DOHH2 (cell line): ENCODE measurements at regions not wholly inside any gene's neighbourhood (a gene's known extent, or its start where the extent isn't known, plus 50 kb on each side); places are given as distances from the start of the nearest gene placed in this dataset.

Experiments
- CTCF ChIP-seq: fragments of 200-600 bp; sonication (generic); IDR thresholded peaks from one replicate; pipeline ENCODE4 v1.5.1; 2014; ENCODE audit warnings: antibody characterized with exemption, mild to moderate bottlenecking, low read depth, low read length; ENCODE audit not compliant: poor library complexity, severe bottlenecking
- EZH2phosphoT487 ChIP-seq: fragments of 200-600 bp; sonication (generic); IDR thresholded peaks from 2 replicates; pipeline ENCODE4 v1.6.1; 2017; ENCODE audit warnings: borderline replicate concordance, mild to moderate bottlenecking, antibody characterized with exemption, low read length, moderate library complexity, mixed read lengths

DNA sequence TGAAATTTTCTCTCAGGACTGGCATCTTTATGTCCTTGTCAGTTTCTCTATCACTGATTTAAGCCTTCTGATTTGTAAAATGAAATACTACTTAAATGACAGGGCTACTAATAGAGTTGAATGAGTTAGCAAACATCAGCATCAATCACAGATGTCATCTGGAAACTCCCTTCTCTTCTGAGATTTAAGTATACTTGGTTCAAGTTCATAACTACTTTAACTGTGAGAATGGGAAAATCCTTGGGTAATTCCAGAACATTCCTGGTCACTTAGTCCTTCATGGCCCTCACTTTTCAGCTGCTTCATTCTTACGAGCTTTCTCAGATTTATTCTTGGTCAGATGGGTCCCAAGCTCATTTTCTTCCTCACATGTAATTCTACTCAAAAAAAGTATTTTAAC lies 1655.3 kb upstream of the FLRT2 start:
- TF ChIP-seq CTCF: no peak
- TF ChIP-seq EZH2phosphoT487: no peak
